Natural killer cell (primary cell): ENCODE measurements at regions not wholly inside any gene's neighbourhood (a gene's known extent, or its start where the extent isn't known, plus 50 kb on each side); places are given as distances from the start of the nearest gene placed in this dataset.

Experiments used
- ATAC-seq, 3 donors: fragments of 150-1000 bp in 2 of 3; fragments of 200-7000 bp in 1 of 3; cut with Tn5 transposase; 1 replicate in 1 of 3; 2 replicates in 2 of 3; pipeline ENCODE4 v1.10.0; 2021; ENCODE audit warnings: mild to moderate bottlenecking in 2 of 3, moderate library complexity in 2 of 3
- DNase-seq, 2 donors: peaks; one replicate each; pipeline versions ENCODE4 v3.0.0 to v3.0.0-alpha.2; 2013 to 2021; ENCODE audit warnings: mixed read lengths in 1 of 2
- H3K27ac ChIP-seq: one replicate; pipeline ENCODE4 v1.5.1; 2013; ENCODE audit warnings: mild to moderate bottlenecking, low read length
- H3K27me3 ChIP-seq: one replicate; pipeline ENCODE4 v1.6.1; 2013; ENCODE audit warnings: low read length; ENCODE audit not compliant: control insufficient read depth, insufficient read depth
- H3K36me3 ChIP-seq: one replicate; pipeline ENCODE4 v1.6.1; 2013; ENCODE audit warnings: low read length; ENCODE audit not compliant: control insufficient read depth, insufficient read depth
- H3K4me1 ChIP-seq: one replicate; pipeline ENCODE4 v1.6.1; 2013; ENCODE audit warnings: low read length; ENCODE audit not compliant: control insufficient read depth, insufficient read depth
- H3K4me3 ChIP-seq: one replicate; pipeline ENCODE4 v1.5.1; 2013; ENCODE audit warnings: low read length
- H3K9me3 ChIP-seq: one replicate; pipeline ENCODE4 v1.6.1; 2013; ENCODE audit warnings: low read length; ENCODE audit not compliant: control insufficient read depth, insufficient read depth
- H3K27ac Mint-ChIP-seq, 2 donors: one replicate each; pipeline ENCODE4 v1.8.0; 2022; ENCODE audit warnings: mild to moderate bottlenecking in 2 of 2, mixed read lengths in 2 of 2, moderate library complexity in 1 of 2
- H3K27me3 Mint-ChIP-seq, 2 donors: one replicate each; pipeline ENCODE4 v1.8.0; 2022; ENCODE audit warnings: low read depth in 2 of 2, mixed read lengths in 2 of 2
- H3K36me3 Mint-ChIP-seq: one replicate; pipeline ENCODE4 v1.8.0; 2022; ENCODE audit warnings: mixed read lengths
- H3K4me1 Mint-ChIP-seq, 2 donors: one replicate each; pipeline ENCODE4 v1.8.0; 2022; ENCODE audit warnings: mixed read lengths in 2 of 2
- H3K4me3 Mint-ChIP-seq: one replicate; pipeline ENCODE4 v1.8.0; 2022; ENCODE audit warnings: mild to moderate bottlenecking, moderate library complexity, mixed read lengths
- H3K9me3 Mint-ChIP-seq, 2 donors: one replicate each; pipeline ENCODE4 v1.8.0; 2022; ENCODE audit warnings: mixed read lengths in 2 of 2
- WGBS: methylation state at CpG from one replicate; pipeline ENCODE4 v1.1.7; 2013; ENCODE audit warnings: missing lambda C conversion rate; ENCODE audit not compliant: insufficient coverage; 5-methylcytosine and 5-hydroxymethylcytosine counted together
- intact Hi-C: fragments of 100-400 bp; cut with micrococcal nuclease; formaldehyde crosslinking; loops from one replicate; pipeline ENCODE4 v1.14.2; 2022
- TF ChIP-seq, protein P1 (sequence below): fragments of 200-600 bp; IDR thresholded peaks from one replicate; pipeline ENCODE4 v1.8.0; 2022; ENCODE audit warnings: antibody characterized with exemption

DNA sequence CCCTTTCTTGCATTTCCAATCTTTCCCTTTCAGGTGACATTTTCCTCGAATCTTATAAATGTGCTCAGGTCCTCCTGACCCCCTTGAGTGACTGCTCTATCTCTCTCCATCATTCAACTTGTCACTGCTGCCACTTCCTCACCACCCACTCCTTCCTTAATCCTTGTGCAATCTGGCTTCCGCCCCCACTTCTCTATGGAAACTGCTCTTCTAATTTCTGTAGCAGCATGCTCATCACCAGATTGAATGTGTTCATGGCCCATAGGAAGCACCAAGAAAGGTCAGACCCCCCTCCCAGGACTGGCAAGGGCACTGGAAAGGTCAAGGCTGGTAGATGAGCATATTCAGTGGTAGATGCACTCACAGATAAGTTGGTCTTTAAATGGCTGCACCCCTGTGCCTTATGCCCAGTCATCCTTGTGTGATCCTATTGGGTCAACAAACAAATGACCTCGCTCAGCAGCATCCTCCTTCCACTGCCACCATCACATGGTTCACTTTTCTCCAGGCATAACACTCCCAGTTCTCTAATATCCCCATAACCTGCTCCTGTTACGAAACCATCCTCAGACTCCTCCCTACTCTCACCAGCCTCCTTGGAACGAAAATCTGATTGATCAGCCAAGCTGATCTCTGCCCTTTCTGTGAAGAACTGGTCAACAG is 288.5 kb upstream of the POU3F1 start:
- WGBS: 66% methylated on average over 5 of the region's 5 CpGs
- no peak for ATAC-seq
- Histone ChIP-seq H3K4me3 (no peak overlapping the region), H3K27ac (no peak overlapping the region), H3K27me3 (no peaks in the 10 kb centered on the region), H3K36me3 (no peaks in the 10 kb centered on the region), H3K9me3 (no peaks in the 10 kb centered on the region), H3K4me1 (no peaks in the 10 kb centered on the region)
- peaks cover 14 to 21% of the 10 kb centered on the region in 2 donors for H3K27me3 Mint-ChIP-seq
- intact Hi-C loops: no loop called here
- no peaks in the 10 kb centered on the region for H3K36me3 Mint-ChIP-seq
- H3K4me3 Mint-ChIP-seq: no peak overlapping the region
- no peaks in the 10 kb centered on the region for H3K4me1 Mint-ChIP-seq
- DNase-seq: no peak
- H3K27ac Mint-ChIP-seq: no peak overlapping the region
- TF ChIP-seq, protein P1, sequence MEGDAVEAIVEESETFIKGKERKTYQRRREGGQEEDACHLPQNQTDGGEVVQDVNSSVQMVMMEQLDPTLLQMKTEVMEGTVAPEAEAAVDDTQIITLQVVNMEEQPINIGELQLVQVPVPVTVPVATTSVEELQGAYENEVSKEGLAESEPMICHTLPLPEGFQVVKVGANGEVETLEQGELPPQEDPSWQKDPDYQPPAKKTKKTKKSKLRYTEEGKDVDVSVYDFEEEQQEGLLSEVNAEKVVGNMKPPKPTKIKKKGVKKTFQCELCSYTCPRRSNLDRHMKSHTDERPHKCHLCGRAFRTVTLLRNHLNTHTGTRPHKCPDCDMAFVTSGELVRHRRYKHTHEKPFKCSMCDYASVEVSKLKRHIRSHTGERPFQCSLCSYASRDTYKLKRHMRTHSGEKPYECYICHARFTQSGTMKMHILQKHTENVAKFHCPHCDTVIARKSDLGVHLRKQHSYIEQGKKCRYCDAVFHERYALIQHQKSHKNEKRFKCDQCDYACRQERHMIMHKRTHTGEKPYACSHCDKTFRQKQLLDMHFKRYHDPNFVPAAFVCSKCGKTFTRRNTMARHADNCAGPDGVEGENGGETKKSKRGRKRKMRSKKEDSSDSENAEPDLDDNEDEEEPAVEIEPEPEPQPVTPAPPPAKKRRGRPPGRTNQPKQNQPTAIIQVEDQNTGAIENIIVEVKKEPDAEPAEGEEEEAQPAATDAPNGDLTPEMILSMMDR: no peak
- no peaks in the 10 kb centered on the region for H3K9me3 Mint-ChIP-seq

DNA sequence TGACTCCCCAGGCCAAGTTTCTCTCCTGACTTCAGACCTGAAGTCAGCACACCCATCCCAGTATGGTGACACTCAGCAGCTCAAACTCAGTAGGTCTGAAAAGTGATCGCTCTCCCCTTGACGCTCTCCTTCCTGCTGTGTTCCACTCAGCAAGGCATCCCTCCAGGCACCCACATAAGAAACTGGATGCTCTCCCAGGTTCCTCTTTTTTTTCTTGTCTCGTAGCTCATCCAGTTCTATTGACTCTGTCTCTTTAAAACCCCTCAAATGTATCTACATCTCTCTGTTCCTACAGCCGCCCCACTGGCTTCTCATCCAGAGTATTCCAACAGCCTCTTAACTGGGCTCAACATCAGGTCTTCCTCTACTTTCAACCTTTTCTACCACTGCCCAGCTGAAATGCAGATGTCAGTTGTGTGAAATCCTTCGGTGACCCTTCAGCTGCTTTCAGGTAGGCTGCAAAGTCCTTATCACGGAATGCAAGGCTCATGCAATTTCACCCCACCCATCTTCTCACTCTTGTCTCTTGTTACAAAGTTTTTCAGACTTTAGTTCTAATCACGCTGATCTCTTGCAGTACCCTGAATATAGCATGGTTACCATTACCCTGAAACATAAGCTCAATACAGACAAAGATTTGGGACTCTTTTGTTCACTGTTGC is 286.2 kb upstream of the POU3F1 start:
- H3K4me3 Mint-ChIP-seq: no peak overlapping the region
- H3K4me1 Mint-ChIP-seq: no peaks in the 10 kb centered on the region
- DNase-seq (no peak), ATAC-seq (no peak)
- intact Hi-C loops: no loop called here
- no peaks in the 10 kb centered on the region for H3K36me3 Mint-ChIP-seq
- TF ChIP-seq, protein P1: no peak
- Histone ChIP-seq H3K27ac (no peak overlapping the region), H3K4me1 (no peaks in the 10 kb centered on the region), H3K9me3 (no peaks in the 10 kb centered on the region), H3K27me3 (no peaks in the 10 kb centered on the region), H3K4me3 (no peak overlapping the region), H3K36me3 (no peaks in the 10 kb centered on the region)
- H3K9me3 Mint-ChIP-seq: no peaks in the 10 kb centered on the region
- no peak overlapping the region for H3K27ac Mint-ChIP-seq
- 79% methylated on average over 7 of the region's 7 CpGs for WGBS
- peaks cover 0 to 10% of the 10 kb centered on the region in 2 donors for H3K27me3 Mint-ChIP-seq

DNA sequence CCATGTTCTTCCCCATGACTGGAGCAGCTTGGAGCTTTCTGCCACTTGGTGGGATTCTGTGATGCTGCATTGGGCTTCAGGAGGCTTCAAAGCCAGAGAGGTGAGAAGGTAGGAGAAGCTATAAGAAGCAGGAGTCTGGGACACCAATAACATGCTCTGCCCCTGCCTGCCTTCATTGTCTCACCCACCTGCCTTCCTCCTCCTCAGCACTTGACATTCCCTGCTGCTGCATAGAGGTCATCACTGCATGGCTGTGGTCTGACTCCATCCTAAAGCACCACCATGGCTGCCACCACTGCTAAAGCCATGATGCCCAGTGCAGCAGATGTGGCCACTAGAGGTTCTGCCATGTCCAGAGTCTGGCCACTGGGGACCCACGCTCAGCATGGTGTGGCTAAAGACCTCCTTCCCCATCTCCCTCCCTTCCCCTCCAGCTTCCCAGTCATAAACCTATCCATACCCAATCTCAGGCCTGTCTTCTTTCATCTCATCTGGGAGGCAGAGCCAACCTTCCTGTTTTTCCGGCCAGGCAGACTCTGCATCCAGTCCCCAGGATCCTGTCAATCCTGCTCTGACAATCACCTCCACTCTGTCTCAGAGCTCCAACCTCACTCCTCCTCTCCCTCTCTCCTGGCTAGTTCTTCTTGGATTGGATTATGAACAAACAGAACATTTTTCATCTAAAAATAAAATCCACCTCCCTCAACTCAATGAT is 285.1 kb upstream of the POU3F1 start:
- no peak for ATAC-seq
- no peak overlapping the region for H3K4me3 ChIP-seq
- H3K36me3 Mint-ChIP-seq: no peaks in the 10 kb centered on the region
- no peak for DNase-seq
- H3K27me3 Mint-ChIP-seq: peaks cover 5 to 8% of the 10 kb centered on the region in 2 donors
- H3K36me3 ChIP-seq: no peaks in the 10 kb centered on the region
- H3K27ac ChIP-seq: no peak overlapping the region
- H3K9me3 ChIP-seq: no peaks in the 10 kb centered on the region
- intact Hi-C loops: no loop called here
- H3K27ac Mint-ChIP-seq: no peak overlapping the region
- H3K4me1 Mint-ChIP-seq: no peaks in the 10 kb centered on the region
- no peaks in the 10 kb centered on the region for H3K27me3 ChIP-seq
- no peak overlapping the region for H3K4me3 Mint-ChIP-seq
- TF ChIP-seq, protein P1: no peak
- H3K4me1 ChIP-seq: no peaks in the 10 kb centered on the region
- no peaks in the 10 kb centered on the region for H3K9me3 Mint-ChIP-seq
- 63% methylated on average over 2 of the region's 2 CpGs for WGBS
